ENCODE measurements at regions not wholly inside any gene's neighbourhood (a gene's known extent, or its start where the extent isn't known, plus 50 kb on each side); places are given as distances from the start of the nearest gene placed in this dataset.

- H3K4me3 ChIP-seq: no peak overlapping the region
- peaks cover 4 to 7% of the 10 kb centered on the region in 2 donors for H3K9me3 ChIP-seq
- no peak for DNase-seq
- intact Hi-C loops (cut with DNase I; ENCODE audit: low total_unique reads): no loop called here
- no peaks in the 10 kb centered on the region for H3K27me3 ChIP-seq
- WGBS, 2 donors (ENCODE audit: low coverage in 1 of 2): 32% methylated on average over 1 of the region's 1 CpG; no CpG with 5 or more reads in 1 of the 2 donors
- H3K27ac ChIP-seq: no peak overlapping the region
- in situ Hi-C loops (cut with MboI; ENCODE audit: low pct_ligation_motif_present in 1 of 4, low pct_unique_long_range_greater_than_20kb in 1 of 4, low sequenced_read_pairs in 3 of 4): no loop called here
- TF ChIP-seq POLR2AphosphoS5 (IDR thresholded peaks at IDR 0.05): no peak
- TF ChIP-seq POLR2A (IDR thresholded peaks at IDR 0.05): no peak
- TF ChIP-seq CTCF (IDR thresholded peaks at IDR 0.05): no peak
- TF ChIP-seq EP300 (IDR thresholded peaks at IDR 0.05; ENCODE audit: low read depth): no peak
- no peaks in the 10 kb centered on the region for H3K4me1 ChIP-seq
- no peaks in the 10 kb centered on the region for H3K36me3 ChIP-seq
Observed at GRCh38 chr15:39014682-39015081, 450.1 kb upstream of the RASGRP1 start.

- intact Hi-C loops (cut with DNase I; ENCODE audit: low total_unique reads) (no loop called here), in situ Hi-C loops (cut with MboI; ENCODE audit: low pct_ligation_motif_present in 1 of 4, low pct_unique_long_range_greater_than_20kb in 1 of 4, low sequenced_read_pairs in 3 of 4) (no loop called here)
- TF ChIP-seq POLR2A (IDR thresholded peaks at IDR 0.05) (no peak), POLR2AphosphoS5 (IDR thresholded peaks at IDR 0.05) (no peak), EP300 (IDR thresholded peaks at IDR 0.05; ENCODE audit: low read depth) (no peak), CTCF (IDR thresholded peaks at IDR 0.05) (no peak)
- no peaks in the 10 kb centered on the region for H3K9me3 ChIP-seq
- no peak for DNase-seq
- no peaks in the 10 kb centered on the region for H3K36me3 ChIP-seq
- H3K27ac ChIP-seq: no peak overlapping the region
- no peak overlapping the region for H3K4me3 ChIP-seq
- no peaks in the 10 kb centered on the region for H3K4me1 ChIP-seq
- WGBS, 2 donors (ENCODE audit: low coverage in 1 of 2): 74 to 76% methylated on average over 2 to 3 of the region's 3 CpGs
- no peaks in the 10 kb centered on the region for H3K27me3 ChIP-seq
Observed at GRCh38 chr15:39016706-39017105, 452.1 kb upstream of the RASGRP1 start.

- DNase-seq: no peak
- Histone ChIP-seq H3K27ac (no peak overlapping the region), H3K9me3 (no peaks in the 10 kb centered on the region), H3K27me3 (no peaks in the 10 kb centered on the region), H3K4me3 (no peak overlapping the region), H3K36me3 (no peaks in the 10 kb centered on the region), H3K4me1 (no peaks in the 10 kb centered on the region)
- TF ChIP-seq POLR2A (IDR thresholded peaks at IDR 0.05): no peak
- no peak for TF ChIP-seq EP300 (IDR thresholded peaks at IDR 0.05; ENCODE audit: low read depth)
- no peak for TF ChIP-seq CTCF (IDR thresholded peaks at IDR 0.05)
- no peak for TF ChIP-seq POLR2AphosphoS5 (IDR thresholded peaks at IDR 0.05)
- WGBS, 2 donors (ENCODE audit: low coverage in 1 of 2): 43 to 72% methylated on average over 3 to 4 of the region's 4 CpGs
- intact Hi-C loops (cut with DNase I; ENCODE audit: low total_unique reads) (no loop called here), in situ Hi-C loops (cut with MboI; ENCODE audit: low pct_ligation_motif_present in 1 of 4, low pct_unique_long_range_greater_than_20kb in 1 of 4, low sequenced_read_pairs in 3 of 4) (no loop called here)
Observed at GRCh38 chr15:39018966-39019365, 454.4 kb upstream of the RASGRP1 start.

GRCh38 chr15:39021341-39021740 lies 456.7 kb upstream of the RASGRP1 start:
- intact Hi-C loops (cut with DNase I; ENCODE audit: low total_unique reads) (no loop called here), in situ Hi-C loops (cut with MboI; ENCODE audit: low pct_ligation_motif_present in 1 of 4, low pct_unique_long_range_greater_than_20kb in 1 of 4, low sequenced_read_pairs in 3 of 4) (no loop called here)
- no peak overlapping the region for H3K27ac ChIP-seq
- TF ChIP-seq POLR2AphosphoS5 (IDR thresholded peaks at IDR 0.05): no peak
- no peaks in the 10 kb centered on the region for H3K27me3 ChIP-seq
- DNase-seq: no peak
- H3K4me1 ChIP-seq: no peaks in the 10 kb centered on the region
- H3K36me3 ChIP-seq: no peaks in the 10 kb centered on the region
- WGBS, 2 donors (ENCODE audit: low coverage in 1 of 2): 63 to 92% methylated on average over 1 to 2 of the region's 2 CpGs
- no peak overlapping the region for H3K4me3 ChIP-seq
- no peaks in the 10 kb centered on the region for H3K9me3 ChIP-seq

- TF ChIP-seq CTCF (IDR thresholded peaks at IDR 0.05): no peak
- no peak for TF ChIP-seq POLR2A (IDR thresholded peaks at IDR 0.05)
- no peak for TF ChIP-seq POLR2AphosphoS5 (IDR thresholded peaks at IDR 0.05)
- no peak for TF ChIP-seq EP300 (IDR thresholded peaks at IDR 0.05; ENCODE audit: low read depth)
- no peaks in the 10 kb centered on the region for H3K9me3 ChIP-seq
- no peak overlapping the region for H3K27ac ChIP-seq
- H3K27me3 ChIP-seq: no peaks in the 10 kb centered on the region
- H3K36me3 ChIP-seq: no peaks in the 10 kb centered on the region
- WGBS, 2 donors (ENCODE audit: low coverage in 1 of 2): 85 to 93% methylated on average over 4 of the region's 4 CpGs
- no peak overlapping the region for H3K4me3 ChIP-seq
- DNase-seq: no peak
- in situ Hi-C loops (cut with MboI; ENCODE audit: low pct_ligation_motif_present in 1 of 4, low pct_unique_long_range_greater_than_20kb in 1 of 4, low sequenced_read_pairs in 3 of 4) (no loop called here), intact Hi-C loops (cut with DNase I; ENCODE audit: low total_unique reads) (no loop called here)
- no peaks in the 10 kb centered on the region for H3K4me1 ChIP-seq
Observed at GRCh38 chr15:39022532-39023305, 458.1 kb upstream of the RASGRP1 start.

Measured in transverse colon (tissue), 4 donors.